ENCODE measurements at regions not wholly inside any gene's neighbourhood (a gene's known extent, or its start where the extent isn't known, plus 50 kb on each side); places are given as distances from the start of the nearest gene placed in this dataset.
"Not testable (repeated sequence)": the region's sequence is repeated elsewhere in the genome, so short reads cannot be mapped to it uniquely, and the experiment has no call there.

DNA sequence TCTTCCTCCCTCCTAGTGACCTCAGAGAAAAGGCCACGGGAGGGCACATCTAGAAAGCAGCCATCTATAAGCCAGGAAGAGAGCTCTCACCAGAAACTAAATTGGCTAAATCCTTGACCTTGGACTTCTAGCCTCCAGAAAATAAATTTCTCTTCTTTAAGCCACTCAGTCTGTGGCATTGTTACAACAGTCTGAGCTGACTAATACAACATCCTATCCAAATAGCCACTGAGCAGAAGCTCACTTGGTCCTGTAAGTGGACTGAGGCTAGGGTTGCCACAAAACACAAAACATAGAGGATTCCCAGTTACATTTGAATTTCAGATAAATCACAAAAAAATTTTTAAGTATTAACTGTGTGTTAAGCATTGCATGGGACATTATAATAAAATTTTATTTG, 383.4 kb downstream of the MLLT3 start:
- no peak for DNase-seq (ENCODE audit: low read depth)

DNA sequence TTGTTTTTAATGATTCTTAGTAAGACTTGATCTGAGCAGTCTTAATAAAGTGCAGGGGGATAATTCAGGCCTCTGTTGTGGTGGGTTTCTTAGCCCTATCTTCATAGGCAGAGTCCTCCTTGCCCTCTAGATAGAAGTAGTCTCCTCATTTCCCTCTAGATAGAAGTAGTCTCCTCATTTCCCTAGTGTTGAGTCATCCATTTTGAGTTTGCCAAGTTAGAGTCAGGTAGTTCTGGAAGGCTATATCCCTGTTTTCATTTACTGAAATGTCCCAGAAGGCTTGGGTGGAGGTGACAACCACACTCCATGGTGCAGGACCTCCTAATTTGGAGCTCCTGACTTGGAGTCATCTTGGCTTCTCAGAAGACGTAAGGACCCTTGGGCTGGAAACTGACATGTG, 384.6 kb downstream of the MLLT3 start:
- DNase-seq (ENCODE audit: low read depth) = no peak

DNA sequence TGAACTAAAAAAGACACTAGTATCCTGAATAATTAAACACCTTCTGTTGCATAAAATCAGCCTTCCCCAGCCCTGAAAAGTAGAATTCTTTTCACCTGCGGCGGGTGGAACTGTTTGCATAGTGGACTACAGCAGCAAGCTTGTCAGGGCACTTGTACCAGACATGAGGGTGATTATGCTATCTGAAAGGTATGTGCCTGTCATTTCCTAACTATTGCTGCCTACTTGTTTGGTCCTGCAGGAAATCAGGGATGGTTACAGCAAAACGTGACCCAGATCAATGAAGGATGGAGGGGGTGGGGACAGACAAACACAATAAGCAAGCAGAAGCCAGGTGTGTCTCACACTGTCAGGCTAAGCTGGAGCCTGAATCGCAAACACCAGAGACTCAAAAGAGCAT, 385.6 kb downstream of the MLLT3 start:
- no peak for DNase-seq (ENCODE audit: low read depth)

DNA sequence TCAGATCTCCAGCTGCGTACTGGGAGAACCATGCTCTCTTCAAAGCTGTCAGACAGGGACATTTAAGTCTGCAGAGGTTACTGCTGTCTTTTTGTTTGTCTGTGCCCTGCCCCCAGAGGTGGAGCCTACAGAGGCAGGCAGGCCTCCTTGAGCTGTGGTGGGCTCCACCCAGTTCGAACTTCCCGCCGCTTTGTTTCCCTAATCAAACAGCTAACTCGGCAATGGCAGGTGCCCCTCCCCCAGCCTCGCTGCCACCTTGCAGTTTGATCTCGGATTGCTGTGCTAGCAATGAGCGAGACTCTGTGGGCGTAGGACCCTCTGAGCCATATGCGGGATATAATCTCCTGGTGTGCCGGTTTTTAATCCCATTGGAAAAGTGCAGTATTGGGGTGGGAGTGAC, 387.1 kb downstream of the MLLT3 start:
- DNase-seq (ENCODE audit: low read depth) = not testable (repeated sequence)

DNA sequence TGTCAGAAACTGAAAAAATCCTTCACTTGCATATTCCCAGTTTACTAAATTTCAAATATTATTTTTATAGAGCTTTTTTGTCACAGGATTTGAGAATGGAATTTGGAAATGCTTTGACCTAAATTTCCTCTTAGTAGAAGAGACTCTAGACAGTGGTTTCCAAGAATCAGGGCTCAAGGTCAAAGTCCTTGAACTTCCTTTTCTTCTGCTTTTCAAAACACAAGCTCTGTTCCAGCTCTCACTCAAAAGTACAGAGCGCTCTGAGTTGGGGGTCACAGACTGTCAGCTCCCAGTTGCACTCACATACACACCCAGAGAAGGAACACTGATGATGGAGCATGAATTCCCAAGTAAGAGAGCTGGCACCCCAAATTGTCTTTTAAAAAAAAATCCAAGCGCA, 394.2 kb downstream of the MLLT3 start:
- DNase-seq (ENCODE audit: low read depth) = no peak

DNA sequence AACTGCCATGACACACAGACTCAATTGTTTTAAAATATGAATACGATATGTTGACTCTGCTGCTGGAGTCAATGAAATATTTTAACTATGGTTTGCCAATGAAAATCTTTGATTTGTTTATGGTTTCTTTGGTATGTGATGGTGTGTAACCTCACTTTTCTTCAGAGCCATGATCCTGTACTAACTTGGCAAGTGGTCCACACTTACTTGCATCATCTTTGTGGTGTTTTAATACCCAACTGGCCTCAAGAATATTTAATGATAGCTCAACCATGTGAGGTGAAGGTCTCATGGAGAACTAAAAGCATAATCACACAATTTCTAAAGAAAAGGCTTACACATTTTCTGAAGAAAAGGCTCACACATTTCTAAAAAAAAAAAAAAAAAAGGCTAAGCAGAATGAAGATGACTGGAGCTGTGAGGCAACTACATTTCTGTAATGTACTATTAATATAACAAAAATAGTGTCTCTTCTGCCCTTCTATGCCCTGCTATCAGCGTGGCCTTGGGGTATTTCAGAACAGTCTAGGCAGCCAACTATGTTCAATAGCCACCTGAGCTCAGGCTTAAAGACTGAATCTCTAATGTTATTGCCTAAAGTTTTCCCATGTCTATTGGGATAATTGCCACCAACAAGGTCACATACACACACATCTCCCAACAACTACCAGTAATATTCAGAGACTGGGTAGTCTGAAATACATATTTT, 395.0 kb downstream of the MLLT3 start:
- no peak for DNase-seq (ENCODE audit: low read depth)

DNA sequence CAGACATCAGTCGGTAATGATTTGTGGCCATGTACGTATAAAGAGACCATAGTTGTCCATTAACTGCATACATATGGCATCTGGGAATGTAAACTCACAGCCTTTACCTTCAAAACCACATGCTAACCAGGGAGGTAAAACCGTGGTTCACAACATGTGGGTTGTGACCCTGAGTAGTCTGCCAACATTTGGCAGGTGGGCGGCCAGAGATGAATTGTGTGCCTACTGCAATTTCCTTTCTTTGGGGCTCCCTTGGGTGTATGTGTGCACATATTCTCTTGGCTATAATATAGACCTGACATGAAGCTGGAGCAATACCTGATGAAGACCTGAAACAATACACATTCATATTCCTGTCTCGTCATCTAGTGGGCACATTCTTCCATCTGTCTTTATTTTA, 396.0 kb downstream of the MLLT3 start:
- no peak for DNase-seq (ENCODE audit: low read depth)

DNA sequence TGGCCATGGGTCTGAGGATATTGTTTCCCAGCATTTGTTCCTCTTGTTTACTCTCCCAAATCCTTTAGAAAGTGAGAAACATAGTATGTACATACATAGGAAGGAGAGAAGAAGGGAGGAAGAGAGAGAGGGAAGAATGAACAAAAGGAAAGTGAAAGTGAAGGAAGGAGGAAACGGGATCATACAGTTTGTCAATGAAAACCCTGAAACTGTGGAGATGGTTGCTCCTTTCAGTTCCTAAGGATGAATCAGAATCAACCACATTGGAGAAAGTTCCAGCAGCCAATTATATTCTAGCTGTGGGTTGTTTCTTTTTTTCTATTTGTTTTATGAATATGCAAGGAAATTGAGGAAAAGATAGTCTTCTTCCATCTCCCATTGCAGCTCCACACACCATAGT, 396.5 kb downstream of the MLLT3 start:
- DNase-seq (ENCODE audit: low read depth) = no peak

DNA sequence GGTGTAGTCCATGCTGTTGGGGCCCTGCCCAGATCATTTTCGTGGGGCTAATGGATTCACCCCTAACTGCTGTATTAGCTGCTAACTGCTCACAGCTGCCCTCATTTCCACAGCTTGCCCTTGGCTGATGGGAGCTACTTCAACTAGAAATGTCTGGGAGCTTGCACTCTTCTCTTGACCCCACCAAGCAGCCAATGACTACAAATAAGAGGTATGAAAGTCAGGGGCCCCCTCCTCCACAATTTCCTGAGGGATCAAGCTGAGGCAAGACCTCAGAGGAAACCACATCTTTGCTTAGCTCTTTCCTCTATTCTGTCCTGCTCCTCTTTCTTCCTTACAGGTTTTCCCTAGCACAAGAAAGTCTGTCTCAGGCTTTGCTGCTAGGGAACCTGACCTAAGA, 397.5 kb downstream of the MLLT3 start:
- no peak for DNase-seq (ENCODE audit: low read depth)

DNA sequence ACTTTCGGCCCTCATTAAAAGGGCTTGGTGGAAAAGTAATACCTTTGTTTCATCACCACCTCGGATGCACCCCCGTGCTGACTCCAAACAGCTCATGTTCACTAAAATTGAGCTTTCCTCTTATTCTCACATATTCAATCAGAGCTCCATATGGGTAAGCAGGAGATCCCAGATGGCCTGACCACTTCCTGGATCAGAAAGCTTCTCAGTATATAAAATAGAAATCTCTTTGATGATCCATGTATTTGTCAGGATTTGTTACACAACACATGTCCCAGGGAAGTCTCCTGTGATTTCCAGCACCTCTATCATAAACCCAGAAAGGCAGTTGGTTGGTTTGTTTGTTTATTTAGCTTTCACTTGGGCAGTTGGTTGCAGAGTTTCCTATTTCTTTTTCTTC, 402.0 kb downstream of the MLLT3 start:
- no peak for DNase-seq (ENCODE audit: low read depth)

DNA sequence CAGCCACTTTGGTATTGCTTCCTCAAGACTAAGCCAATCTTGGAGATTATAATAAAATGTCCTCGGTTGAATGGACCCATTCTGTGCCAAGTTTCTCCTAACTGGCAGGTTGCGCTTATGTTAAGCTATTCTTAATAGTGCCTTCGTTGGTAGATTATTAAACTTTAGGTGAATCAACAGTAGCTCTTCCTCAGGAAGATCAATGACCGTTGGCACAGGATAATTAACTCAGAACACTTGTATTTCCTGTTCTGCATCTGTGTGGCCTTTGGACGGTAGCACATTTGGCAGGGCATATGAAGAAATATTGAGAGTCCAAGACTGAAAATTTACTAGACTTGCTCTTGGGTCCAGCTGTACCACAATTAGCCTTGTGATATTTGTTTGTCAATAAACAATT, 402.9 kb downstream of the MLLT3 start:
- DNase-seq (ENCODE audit: low read depth) = no peak

DNA sequence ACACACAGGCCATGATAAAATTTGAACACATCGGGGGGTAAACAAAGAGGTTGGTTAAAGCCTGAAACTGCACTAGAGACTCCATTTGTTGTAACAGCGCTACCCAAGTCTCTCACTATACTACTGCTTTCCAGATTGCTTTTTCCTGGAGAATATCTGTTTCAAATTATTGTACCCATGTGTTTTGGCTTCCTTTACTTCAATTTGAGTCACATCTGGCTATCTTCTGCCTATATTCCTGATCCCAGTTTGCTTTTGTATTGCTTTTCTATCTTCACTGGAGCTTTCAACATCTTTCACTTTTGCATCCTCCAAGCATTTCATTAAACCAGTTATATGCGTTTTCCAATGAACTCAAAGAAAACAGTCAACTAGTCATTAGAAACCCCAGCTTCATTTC, 404.7 kb downstream of the MLLT3 start:
- no peak for DNase-seq (ENCODE audit: low read depth)

DNA sequence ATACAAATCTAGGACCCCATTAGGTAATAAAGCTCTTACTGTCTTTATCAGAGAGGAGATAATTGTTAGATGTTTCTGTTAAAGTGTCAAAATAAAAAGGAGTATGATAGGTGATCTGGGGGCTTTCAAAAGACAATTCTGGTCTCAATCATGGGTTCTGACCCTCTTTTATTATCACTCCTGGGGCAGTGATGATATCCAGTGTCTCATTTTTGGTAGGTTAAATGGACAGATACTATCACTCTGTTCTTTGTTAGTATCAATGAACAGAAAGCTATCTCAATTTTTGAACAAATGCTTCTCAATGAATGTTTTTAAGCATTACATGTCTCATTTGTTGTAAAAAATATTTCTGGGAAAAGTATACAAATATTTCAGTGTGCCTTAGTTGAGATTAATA, 405.9 kb downstream of the MLLT3 start:
- DNase-seq (ENCODE audit: low read depth) = no peak

DNA sequence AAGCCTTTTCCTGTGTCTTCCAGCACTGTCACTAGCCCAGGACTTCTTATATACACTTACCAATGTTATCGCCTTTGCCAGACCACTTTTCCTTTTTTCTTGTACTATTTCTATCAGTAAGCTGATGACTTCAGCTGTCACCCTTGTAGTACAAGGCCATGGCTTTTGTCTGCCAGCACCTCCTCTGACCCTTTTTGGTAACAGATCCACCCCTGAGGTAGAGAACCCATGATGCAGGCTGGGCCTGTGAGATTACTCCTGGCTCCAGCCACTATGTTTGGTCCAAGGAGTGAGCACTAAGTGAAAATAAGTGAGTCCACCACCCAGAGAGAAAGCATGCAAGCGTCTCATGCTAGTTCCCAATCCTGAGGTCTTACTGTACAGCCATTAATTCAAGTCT, 406.7 kb downstream of the MLLT3 start:
- DNase-seq (ENCODE audit: low read depth) = no peak

DNA sequence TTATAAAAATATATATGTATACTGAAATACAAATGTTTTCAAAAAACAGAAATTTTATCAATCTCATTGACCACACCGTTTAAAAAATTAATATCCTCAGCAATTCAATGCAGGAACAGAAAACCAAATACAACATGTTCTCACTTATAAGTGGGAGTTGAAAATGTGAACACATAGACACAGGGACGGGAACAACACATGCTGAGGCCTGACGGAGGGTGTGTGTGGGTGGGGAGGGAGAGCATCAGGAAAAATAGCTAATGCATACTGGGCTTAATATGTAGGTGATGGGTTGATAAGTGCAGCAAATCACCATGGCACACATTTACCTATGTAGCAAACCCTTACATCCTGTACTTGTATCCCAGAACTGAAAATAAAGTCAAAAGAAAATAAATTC, 409.5 kb downstream of the MLLT3 start:
- DNase-seq (ENCODE audit: low read depth) = no peak

DNA sequence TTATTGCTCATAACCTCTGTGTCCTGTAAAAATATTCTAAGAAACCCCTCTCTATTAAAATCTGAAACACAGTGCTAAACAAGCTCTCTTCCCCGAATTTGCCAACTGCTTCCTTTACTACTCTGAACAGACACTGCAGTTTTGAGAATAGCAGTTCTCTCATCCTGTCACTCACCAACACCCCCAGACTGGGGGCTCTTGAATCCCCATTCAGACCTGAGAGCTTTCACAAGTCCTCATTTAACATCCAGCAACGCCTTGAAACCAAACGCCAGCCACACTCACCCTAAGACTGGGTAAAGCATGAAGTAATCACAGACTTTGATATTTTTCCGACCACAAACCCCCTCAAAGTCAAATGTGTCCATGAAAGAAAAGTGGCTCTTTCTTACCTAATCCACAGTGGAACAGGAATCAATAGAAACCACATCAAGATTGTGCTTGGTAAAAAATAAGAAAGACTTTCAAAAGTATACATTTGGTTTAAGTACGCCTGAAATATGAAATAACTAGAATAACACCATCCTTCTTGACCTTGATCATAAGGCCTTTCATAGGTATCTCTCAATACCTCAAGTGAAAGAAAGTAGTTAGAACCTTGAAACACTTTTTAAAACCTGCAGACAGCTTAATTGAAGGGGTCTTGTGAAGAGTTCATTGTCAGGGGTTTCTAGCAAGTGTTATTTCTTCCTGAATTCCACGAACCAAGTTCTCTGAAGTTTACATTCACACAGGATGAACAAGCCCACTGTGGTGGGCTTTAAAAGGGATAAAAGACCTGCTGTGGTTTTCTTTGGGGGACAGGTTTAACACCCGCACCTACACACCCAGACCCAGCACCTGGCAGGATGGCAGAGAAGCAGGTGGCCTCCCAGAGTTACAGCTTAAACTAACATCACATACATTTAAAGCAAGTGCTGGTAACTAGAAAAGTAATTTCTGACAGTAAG, 412.6 kb downstream of the MLLT3 start:
- DNase-seq (ENCODE audit: low read depth) = no peak

DNA sequence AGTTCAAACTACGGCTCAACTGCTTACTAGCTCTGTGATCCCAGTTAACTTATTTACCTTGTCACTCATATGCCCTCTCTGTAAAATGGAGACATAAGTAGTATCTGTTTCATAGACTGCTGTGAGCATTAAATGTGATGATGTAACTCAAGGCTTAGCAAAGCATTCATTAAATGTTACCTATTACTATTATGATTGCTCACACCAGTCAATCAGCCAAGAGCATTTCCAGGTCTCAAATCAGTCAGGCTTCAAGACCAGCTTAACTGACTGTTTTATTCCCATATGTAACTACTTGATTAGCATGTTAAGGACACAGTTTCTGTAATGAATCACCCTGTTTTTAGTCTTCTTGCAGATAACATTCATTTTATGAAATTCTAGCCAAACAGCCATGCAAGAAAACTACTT, 413.3 kb downstream of the MLLT3 start:
- DNase-seq (ENCODE audit: low read depth) = no peak

DNA sequence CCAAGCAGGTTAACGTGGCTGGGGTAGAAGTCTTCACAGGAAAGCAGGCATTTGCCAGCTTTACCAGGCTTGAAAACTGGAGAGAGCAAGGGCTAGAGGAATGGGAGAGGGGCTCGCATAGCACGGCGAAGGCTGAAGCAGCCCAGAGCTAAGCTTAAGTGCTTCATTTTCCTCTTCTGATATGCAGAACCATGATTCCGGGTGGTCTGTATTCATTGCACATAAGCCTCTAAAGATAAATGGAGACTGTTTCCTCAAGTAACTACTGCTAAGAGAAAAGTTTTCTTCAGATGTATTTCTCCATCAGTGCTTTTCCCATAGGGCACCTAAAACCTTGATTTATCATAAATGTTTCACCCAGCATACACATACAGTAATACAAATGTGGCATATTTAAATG, 414.1 kb downstream of the MLLT3 start:
- DNase-seq (ENCODE audit: low read depth) = no peak

DNA sequence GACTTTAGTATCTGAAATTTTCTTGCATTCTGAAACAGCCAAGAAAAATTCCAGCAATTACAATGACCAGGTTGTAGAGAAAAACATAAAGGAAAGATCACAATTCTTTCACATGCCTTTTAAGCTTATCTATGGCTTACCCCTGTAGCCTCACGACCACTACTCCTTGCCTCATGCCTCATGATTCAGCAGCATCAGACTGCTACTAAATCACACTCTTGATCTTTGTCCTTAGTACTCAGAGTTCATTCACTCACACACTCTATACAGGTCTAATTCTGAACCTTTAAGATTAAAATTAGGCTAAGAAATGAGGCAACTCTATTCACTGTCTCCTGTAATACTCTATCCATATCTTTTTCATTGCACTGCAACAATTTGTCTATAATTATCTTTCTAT, 415.1 kb downstream of the MLLT3 start:
- no peak for DNase-seq (ENCODE audit: low read depth)

DNA sequence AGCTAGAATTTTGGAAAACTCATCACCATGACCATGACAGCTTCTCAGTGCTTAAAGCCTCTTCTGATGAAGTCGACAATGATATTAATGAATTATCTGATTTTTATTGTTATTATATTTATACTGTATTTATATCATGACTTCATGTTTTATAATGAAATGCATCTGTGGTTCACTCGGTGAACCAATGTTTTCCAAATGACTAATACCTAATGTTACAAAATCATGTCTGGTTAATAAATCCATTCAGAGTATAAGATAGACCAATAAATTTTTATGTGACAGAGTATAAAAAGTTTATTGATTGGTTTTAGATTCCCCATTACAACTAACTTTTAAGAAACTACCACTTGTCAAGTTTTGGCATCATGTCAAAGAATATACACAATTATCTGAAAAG, 416.5 kb downstream of the MLLT3 start:
- DNase-seq (ENCODE audit: low read depth) = no peak

DNA sequence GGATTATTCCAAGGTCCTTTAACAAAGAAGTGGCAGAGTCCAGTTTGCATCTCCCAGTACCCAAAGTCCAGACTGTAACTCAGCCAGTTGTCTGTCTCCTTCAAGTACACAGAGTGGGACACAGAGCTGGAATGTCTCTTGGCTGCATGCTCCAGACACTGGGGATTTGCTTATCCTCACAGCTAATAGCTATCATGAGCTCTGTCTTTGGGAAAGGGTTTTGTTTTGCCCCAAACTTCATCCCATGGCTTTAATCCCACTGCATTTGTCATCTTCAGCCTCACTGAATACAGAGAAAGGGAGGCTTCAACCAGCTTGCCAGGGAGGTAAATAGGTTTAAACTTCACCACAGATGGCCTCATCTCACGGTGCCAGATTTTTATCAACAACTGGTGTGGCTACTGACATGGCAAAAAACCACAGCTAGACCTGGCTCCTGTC, 412.2 kb upstream of the SLC24A2 start:
- no peak for DNase-seq (ENCODE audit: low read depth)

DNA sequence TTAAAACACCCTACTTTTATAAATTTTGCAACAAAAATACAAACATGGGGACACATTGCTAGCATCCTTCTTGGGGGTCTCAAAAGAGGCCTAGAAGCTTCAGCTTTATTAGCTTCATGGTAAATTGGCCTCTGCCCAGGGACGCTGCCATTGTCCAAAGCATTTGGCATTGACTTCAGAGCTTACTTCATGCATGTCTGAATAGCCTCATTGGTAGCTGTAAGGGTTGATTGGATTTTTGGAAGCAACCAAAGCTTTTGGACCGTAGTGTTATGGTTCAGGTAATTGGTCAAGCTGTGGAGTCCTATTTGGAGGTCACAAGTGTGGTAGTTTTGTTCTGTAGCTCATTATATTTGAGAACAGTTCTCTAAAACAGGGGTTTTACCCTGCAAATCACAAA, 411.7 kb upstream of the SLC24A2 start:
- DNase-seq (ENCODE audit: low read depth) = no peak

DNA sequence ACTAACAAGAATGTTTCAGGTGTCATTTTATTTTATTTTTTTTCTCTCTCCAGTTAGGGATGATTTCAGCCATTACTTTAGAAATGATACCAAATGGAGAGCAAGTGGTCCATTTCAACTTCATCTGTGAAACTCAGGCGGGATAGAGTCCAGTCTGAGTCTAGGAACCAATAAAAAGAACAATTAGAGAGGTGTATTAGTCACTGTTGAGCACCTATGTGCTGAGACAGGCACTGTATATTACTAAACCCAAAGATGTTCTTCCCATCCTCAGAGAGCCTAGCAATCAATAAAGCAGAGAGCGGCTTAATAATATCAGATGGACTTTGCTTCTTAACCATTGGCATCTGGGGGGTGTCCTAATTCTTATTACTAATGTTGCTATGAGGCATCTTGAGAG, 410.3 kb upstream of the SLC24A2 start:
- DNase-seq (ENCODE audit: low read depth) = no peak

Measured in CMK (cell line).